MG63 (cell line): ENCODE measurements at regions not wholly inside any gene's neighbourhood (a gene's known extent, or its start where the extent isn't known, plus 50 kb on each side); places are given as distances from the start of the nearest gene placed in this dataset.

Experiments used
- DNase-seq: peaks from one replicate; pipeline ENCODE4 v3.0.0-alpha.2; 2020
- H3K27me3 ChIP-seq: fragments of 250-450 bp; sonication (Bioruptor Pico); 2 replicates; pipeline ENCODE4 v1.5.1; 2020; ENCODE audit warnings: mild to moderate bottlenecking, moderate library complexity
- H3K36me3 ChIP-seq: fragments of 250-450 bp; sonication (Bioruptor Pico); 2 replicates; pipeline ENCODE4 v1.5.1; 2020; ENCODE audit warnings: mild to moderate bottlenecking, moderate library complexity
- H3K4me3 ChIP-seq: fragments of 250-450 bp; sonication (Bioruptor Pico); 2 replicates; pipeline ENCODE4 v1.5.1; 2020; ENCODE audit warnings: mild to moderate bottlenecking, moderate library complexity
- H3K9me3 ChIP-seq: fragments of 250-450 bp; sonication (Bioruptor Pico); 2 replicates; pipeline ENCODE4 v1.5.1; 2020; ENCODE audit warnings: mild to moderate bottlenecking, moderate library complexity

DNA sequence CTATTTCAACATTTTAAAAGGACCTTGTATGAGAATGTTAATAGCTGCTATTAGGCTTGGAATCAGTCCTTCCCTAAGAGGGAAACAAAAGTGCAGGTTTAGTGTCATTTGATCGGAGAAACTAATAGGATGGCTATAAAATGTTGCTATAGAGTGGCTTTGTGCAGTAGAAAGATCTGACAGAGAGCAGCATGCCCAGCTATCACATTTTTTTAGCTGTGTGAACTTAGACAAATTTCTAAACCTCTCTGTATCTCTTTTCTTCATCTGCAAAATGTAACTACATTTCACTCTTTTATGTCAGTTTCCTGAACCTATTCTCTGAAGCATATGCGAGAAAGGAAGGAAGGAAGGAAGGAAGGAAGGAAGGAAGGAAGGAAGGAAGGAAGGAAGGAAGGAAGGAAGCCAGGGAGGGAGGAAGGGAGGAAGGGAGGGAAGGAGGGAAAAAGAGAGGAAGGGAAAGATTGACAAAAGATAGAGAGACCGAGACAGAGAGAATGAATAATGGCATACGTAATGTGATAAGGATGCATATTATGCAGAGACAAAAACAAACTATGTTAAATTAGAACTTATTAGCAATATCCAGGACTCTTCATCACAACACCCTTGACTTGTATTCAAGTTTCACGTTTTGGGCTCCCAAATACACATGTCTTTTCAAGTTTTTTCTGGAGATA, 52.6 kb upstream of the CDH8 start:
- H3K36me3 ChIP-seq = no peaks in the 10 kb centered on the region

More for the DNA sequence above, 52.6 kb upstream of the CDH8 start:
- Histone ChIP-seq H3K4me3 (no peak overlapping the region), H3K9me3 (no peaks in the 10 kb centered on the region), H3K27me3 (no peaks in the 10 kb centered on the region)
- DNase-seq = no peak
